ENCODE measurements at regions not wholly inside any gene's neighbourhood (a gene's known extent, or its start where the extent isn't known, plus 50 kb on each side); places are given as distances from the start of the nearest gene placed in this dataset.
A peak's percentile ranks its signal among the peaks of the same experiment; 100 is the strongest.

- Mint-ChIP-seq H3K4me3 (ENCODE audit: unreplicated experiment) (no peak overlapping the region), H3K4me1 (ENCODE audit: low read depth, unreplicated experiment) (no peaks in the 10 kb centered on the region), H3K9me3 (ENCODE audit: unreplicated experiment) (no peaks in the 10 kb centered on the region), H3K36me3 (ENCODE audit: unreplicated experiment) (no peaks in the 10 kb centered on the region), H3K27ac (ENCODE audit: unreplicated experiment) (no peak overlapping the region), H3K27me3 (ENCODE audit: unreplicated experiment) (no peaks in the 10 kb centered on the region)
- no peak for TF ChIP-seq CTCF (IDR thresholded peaks at IDR 0.05; ENCODE audit: partially characterized antibody, unreplicated experiment)
- no peak for DNase-seq
Observed at GRCh38 chr6:91874971-91875370, 1288.1 kb upstream of the MAP3K7 start.

DNA sequence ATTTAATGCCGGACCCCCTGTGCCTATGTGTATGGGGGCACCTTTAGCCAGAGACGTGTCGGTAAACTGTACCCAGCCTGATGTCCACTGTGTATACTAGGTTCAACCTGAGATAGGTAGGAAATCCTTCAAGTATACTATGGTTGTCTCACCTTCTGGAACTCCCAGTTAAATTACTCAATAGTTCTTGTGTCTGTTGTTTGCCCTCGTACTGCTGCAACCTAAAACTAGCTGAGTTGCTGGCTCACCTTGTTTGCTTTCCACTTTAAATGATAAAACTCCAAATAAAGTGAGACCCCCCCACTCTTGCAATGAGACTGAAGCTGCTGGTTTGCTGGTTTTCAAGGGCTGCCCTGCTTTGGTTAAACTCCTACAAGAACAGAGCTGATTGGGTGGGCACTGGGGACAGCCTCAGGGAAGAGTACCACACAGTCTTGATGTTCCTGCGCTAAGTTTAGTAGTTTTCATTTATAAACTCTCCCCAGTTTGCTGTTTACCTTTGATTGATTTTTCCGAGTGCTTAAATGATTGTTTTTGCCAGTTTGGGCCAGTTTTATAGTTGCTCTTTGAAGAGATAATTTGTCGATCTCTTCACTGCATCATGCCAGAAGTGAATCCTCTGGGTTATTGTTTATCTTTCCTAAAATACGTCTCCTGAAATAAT is 1281.8 kb upstream of the MAP3K7 start:
- H3K4me1 Mint-ChIP-seq (ENCODE audit: low read depth, unreplicated experiment) = peaks cover 4% of the 10 kb centered on the region
- H3K27me3 Mint-ChIP-seq (ENCODE audit: unreplicated experiment) = peaks cover 2% of the 10 kb centered on the region
- no peak overlapping the region for H3K27ac Mint-ChIP-seq (ENCODE audit: unreplicated experiment)
- no peak overlapping the region for H3K4me3 Mint-ChIP-seq (ENCODE audit: unreplicated experiment)
- no peak for TF ChIP-seq CTCF (IDR thresholded peaks at IDR 0.05; ENCODE audit: partially characterized antibody, unreplicated experiment)
- DNase-seq = no peak
- H3K9me3 Mint-ChIP-seq (ENCODE audit: unreplicated experiment) = no peaks in the 10 kb centered on the region
- no peaks in the 10 kb centered on the region for H3K36me3 Mint-ChIP-seq (ENCODE audit: unreplicated experiment)

GRCh38 chr6:91865889-91866288 is 1279.0 kb upstream of the MAP3K7 start:
- Mint-ChIP-seq H3K4me1 (ENCODE audit: low read depth, unreplicated experiment) (peaks cover 27% of the 10 kb centered on the region), H3K4me3 (ENCODE audit: unreplicated experiment) (no peak overlapping the region), H3K36me3 (ENCODE audit: unreplicated experiment) (no peaks in the 10 kb centered on the region), H3K27ac (ENCODE audit: unreplicated experiment) (peak overlapping the region; percentile 77), H3K9me3 (ENCODE audit: unreplicated experiment) (peaks cover 3% of the 10 kb centered on the region), H3K27me3 (ENCODE audit: unreplicated experiment) (peaks cover 2% of the 10 kb centered on the region)
- no peak for TF ChIP-seq CTCF (IDR thresholded peaks at IDR 0.05; ENCODE audit: partially characterized antibody, unreplicated experiment)
- DNase-seq = no peak

DNA sequence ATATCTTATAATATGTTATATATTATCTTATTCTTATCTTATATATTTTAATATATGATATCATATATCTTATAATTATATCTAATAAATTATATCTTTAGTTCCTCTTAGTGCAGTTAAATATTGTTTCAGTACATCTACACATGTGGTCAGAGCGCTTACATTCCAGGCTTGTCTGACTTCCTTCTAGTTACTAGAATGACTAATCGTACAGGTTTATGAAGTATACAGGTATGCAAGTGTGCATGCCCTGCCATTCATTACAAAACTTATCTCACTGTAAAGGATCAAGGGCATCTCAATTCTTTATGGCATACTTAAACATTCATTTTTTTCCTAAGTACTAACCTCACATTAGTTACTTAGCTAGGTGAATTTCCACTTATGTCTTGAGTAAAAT is 1278.0 kb upstream of the MAP3K7 start:
- Mint-ChIP-seq H3K27ac (ENCODE audit: unreplicated experiment) (no peak overlapping the region), H3K27me3 (ENCODE audit: unreplicated experiment) (peaks cover 5% of the 10 kb centered on the region), H3K4me3 (ENCODE audit: unreplicated experiment) (no peak overlapping the region), H3K9me3 (ENCODE audit: unreplicated experiment) (peaks cover 6% of the 10 kb centered on the region), H3K4me1 (ENCODE audit: low read depth, unreplicated experiment) (peaks cover 34% of the 10 kb centered on the region), H3K36me3 (ENCODE audit: unreplicated experiment) (no peaks in the 10 kb centered on the region)
- no peak for TF ChIP-seq CTCF (IDR thresholded peaks at IDR 0.05; ENCODE audit: partially characterized antibody, unreplicated experiment)
- DNase-seq = no peak

DNA sequence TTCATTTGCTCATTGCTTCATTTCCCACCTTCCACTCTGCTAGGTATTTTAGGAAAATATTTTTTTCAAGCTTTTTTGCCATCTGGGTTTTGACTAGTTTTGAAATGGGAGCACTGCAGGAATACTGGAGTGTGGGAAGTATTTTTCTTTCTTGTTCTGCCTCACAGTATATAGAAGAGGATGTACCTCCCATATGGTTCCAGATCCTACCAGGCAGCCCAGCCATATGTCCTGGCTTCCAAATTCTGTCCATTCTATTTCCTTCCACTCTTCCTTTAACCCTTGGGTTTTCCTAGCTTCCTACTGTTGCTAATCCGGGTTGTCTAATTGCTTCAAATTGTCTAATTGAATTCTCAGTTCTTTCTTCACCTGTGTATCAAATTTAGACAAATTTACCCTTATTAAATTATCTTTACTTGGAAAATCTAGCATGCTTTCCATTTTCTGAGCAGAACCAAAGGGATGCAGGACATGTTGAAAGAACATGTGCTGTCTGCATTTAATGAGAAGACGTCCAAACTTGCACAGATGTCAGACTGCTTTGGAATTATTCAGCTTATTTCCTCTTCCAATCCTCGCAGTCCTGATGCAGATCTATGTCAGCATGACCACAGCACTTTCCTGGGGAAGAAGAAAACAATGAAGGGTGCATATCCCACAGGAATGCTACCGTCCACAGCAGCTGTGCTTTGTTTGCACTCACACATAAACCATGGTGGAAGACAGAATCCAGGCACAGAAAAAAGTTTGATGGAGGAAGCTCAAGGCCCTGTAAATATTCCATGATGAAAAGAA is 1273.9 kb upstream of the MAP3K7 start:
- TF ChIP-seq CTCF (IDR thresholded peaks at IDR 0.05; ENCODE audit: partially characterized antibody, unreplicated experiment) = no peak
- peaks cover 6% of the 10 kb centered on the region for H3K9me3 Mint-ChIP-seq (ENCODE audit: unreplicated experiment)
- peaks cover 44% of the 10 kb centered on the region for H3K4me1 Mint-ChIP-seq (ENCODE audit: low read depth, unreplicated experiment)
- peak; percentile 17 for DNase-seq
- H3K4me3 Mint-ChIP-seq (ENCODE audit: unreplicated experiment) = peak overlapping the region; percentile 0
- no peaks in the 10 kb centered on the region for H3K36me3 Mint-ChIP-seq (ENCODE audit: unreplicated experiment)
- peak overlapping the region; percentile 84 for H3K27ac Mint-ChIP-seq (ENCODE audit: unreplicated experiment)
- peaks cover 3% of the 10 kb centered on the region for H3K27me3 Mint-ChIP-seq (ENCODE audit: unreplicated experiment)

All from glutamatergic neuron (in vitro differentiated cells).